CD4-positive, CD25-positive, alpha-beta regulatory T cell (primary cell): ENCODE measurements at regions not wholly inside any gene's neighbourhood (a gene's known extent, or its start where the extent isn't known, plus 50 kb on each side); places are given as distances from the start of the nearest gene placed in this dataset.

Experiments
- ATAC-seq, 2 donors: fragments of 150-1000 bp; cut with Tn5 transposase; one replicate each; pipeline ENCODE4 v1.10.0; 2021; ENCODE audit warnings: low read depth in 2 of 2, moderate number of reproducible peaks in 2 of 2, moderate library complexity in 1 of 2
- DNase-seq, 3 donors: peaks; one replicate each; pipeline versions ENCODE4 v3.0.0 to v3.0.0-alpha.2; 2012 to 2022; ENCODE audit warnings: mixed read lengths in 1 of 3
- H3K27ac ChIP-seq: one replicate; pipeline ENCODE4 v1.7.0; 2013; ENCODE audit warnings: mild to moderate bottlenecking, low read length; ENCODE audit not compliant: insufficient read depth, poor library complexity, severe bottlenecking
- H3K27me3 ChIP-seq: one replicate; pipeline ENCODE4 v1.7.0; 2013; ENCODE audit warnings: low read length; ENCODE audit not compliant: control insufficient read depth, insufficient read depth
- H3K36me3 ChIP-seq: one replicate; pipeline ENCODE4 v1.7.0; 2013; ENCODE audit warnings: mild to moderate bottlenecking, low read length, moderate library complexity; ENCODE audit not compliant: control insufficient read depth, insufficient read depth
- H3K4me1 ChIP-seq: 2 replicates; pipeline ENCODE4 v1.7.0; 2013; ENCODE audit warnings: mild to moderate bottlenecking, low read length; ENCODE audit not compliant: insufficient read depth, control insufficient read depth, poor library complexity, severe bottlenecking
- H3K4me3 ChIP-seq: one replicate; pipeline ENCODE4 v1.7.0; 2013; ENCODE audit warnings: low read depth, mild to moderate bottlenecking, low read length, moderate library complexity
- H3K9me3 ChIP-seq, 2 experiments: 1 replicate in 1 of 2; 2 replicates in 1 of 2; pipeline ENCODE4 v1.7.0; 2013; ENCODE audit warnings: low read length in 2 of 2, mild to moderate bottlenecking in 1 of 2, moderate library complexity in 1 of 2; ENCODE audit not compliant: control insufficient read depth in 2 of 2
- H3K27ac Mint-ChIP-seq, 3 donors: one replicate each; pipeline ENCODE4 v1.8.0; 2020 to 2022; ENCODE audit warnings: mild to moderate bottlenecking in 3 of 3, mixed read lengths in 3 of 3, moderate library complexity in 2 of 3
- H3K27me3 Mint-ChIP-seq: one replicate; pipeline ENCODE4 v1.8.0; 2022; ENCODE audit warnings: mild to moderate bottlenecking, mixed read lengths
- H3K36me3 Mint-ChIP-seq: one replicate; pipeline ENCODE4 v1.8.0; 2020; ENCODE audit warnings: mixed read lengths
- H3K4me1 Mint-ChIP-seq, 4 donors: one replicate each; pipeline ENCODE4 v1.8.0; 2020 to 2022; ENCODE audit warnings: mixed read lengths in 4 of 4, mild to moderate bottlenecking in 1 of 4
- H3K4me3 Mint-ChIP-seq, 4 donors: one replicate each; pipeline ENCODE4 v1.8.0; 2020 to 2022; ENCODE audit warnings: mild to moderate bottlenecking in 4 of 4, mixed read lengths in 4 of 4, moderate library complexity in 3 of 4
- H3K9me3 Mint-ChIP-seq, 7 donors: one replicate each; pipeline ENCODE4 v1.8.0; 2020 to 2022; ENCODE audit warnings: mixed read lengths in 7 of 7, mild to moderate bottlenecking in 3 of 7, moderate library complexity in 2 of 7

DNA sequence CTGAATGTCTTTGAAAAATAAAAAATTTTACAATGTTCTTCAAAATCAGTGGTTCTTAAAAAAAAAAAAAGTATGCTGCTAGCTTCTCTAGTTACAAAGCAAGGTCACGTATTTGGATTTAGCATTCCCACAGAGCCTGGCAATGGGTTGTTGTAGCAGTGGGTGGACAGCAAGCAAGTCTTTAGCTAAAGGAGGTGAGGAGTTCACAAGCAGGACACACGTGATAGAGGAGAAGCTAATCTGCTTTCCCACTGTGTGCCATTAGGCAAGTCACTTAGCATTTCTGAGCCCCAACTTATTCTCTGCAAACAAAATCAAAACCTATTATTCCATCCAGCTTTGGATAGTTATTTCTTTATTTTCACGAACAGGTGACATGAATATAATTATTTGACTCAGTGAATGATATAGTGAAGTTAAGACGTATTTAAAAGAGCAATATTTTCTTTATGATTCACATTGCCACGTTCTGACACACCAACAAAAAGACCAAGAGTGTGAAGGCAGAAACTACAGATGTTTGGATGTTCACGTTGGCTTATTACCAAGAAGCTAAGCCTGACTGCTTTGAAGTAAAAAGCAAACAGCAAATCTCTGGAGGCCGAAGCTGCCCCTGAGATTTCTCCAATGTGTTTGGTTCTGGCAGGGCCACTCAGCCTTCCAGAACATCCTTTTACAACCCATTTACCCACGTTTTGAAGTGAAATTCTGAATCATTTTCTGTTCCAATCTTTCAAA, 612.1 kb upstream of the CDH6 start:
- Histone ChIP-seq H3K9me3 (no peaks in the 10 kb centered on the region), H3K27ac (no peak overlapping the region), H3K36me3 (no peaks in the 10 kb centered on the region), H3K4me3 (no peak overlapping the region), H3K4me1 (no peaks in the 10 kb centered on the region), H3K27me3 (no peaks in the 10 kb centered on the region)
- H3K27me3 Mint-ChIP-seq, result no peaks in the 10 kb centered on the region
- H3K36me3 Mint-ChIP-seq, result no peaks in the 10 kb centered on the region
- no peaks in the 10 kb centered on the region for H3K4me1 Mint-ChIP-seq
- H3K27ac Mint-ChIP-seq, result no peak overlapping the region
- ATAC-seq (no peak), DNase-seq (no peak)
- H3K9me3 Mint-ChIP-seq, result peaks cover 0 to 13% (median 3%) of the 10 kb centered on the region in 7 donors
- no peak overlapping the region for H3K4me3 Mint-ChIP-seq

DNA sequence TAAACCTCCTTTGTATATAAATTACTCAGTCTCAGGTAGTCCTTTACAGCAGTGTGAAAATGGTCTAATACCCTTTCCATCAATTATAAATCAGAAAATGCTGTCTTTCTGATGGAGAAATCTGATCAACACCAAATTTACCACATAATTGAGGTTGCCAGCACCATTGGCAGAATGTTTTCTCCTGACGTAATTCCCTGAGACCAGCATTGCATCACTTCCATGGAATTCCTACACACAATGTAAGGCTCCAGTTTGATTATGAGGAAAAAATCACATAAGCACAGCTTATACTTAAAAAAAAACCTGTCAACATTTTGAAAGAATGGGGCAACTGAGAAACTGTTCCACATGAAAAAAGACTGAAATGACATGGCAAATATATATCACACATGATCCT, 618.7 kb upstream of the CDH6 start:
- H3K4me1 ChIP-seq, result no peaks in the 10 kb centered on the region
- H3K27ac ChIP-seq, result no peak overlapping the region
- Mint-ChIP-seq H3K27me3 (no peaks in the 10 kb centered on the region), H3K27ac (no peak overlapping the region), H3K9me3 (peaks cover 0 to 26% (median 5%) of the 10 kb centered on the region in 7 donors), H3K4me3 (no peak overlapping the region), H3K36me3 (no peaks in the 10 kb centered on the region), H3K4me1 (no peaks in the 10 kb centered on the region)
- no peak overlapping the region for H3K4me3 ChIP-seq
- peaks cover 0 to 4% of the 10 kb centered on the region in 2 experiments for H3K9me3 ChIP-seq
- H3K36me3 ChIP-seq, result no peaks in the 10 kb centered on the region
- no peak for ATAC-seq
- DNase-seq, result no peak
- H3K27me3 ChIP-seq, result no peaks in the 10 kb centered on the region

DNA sequence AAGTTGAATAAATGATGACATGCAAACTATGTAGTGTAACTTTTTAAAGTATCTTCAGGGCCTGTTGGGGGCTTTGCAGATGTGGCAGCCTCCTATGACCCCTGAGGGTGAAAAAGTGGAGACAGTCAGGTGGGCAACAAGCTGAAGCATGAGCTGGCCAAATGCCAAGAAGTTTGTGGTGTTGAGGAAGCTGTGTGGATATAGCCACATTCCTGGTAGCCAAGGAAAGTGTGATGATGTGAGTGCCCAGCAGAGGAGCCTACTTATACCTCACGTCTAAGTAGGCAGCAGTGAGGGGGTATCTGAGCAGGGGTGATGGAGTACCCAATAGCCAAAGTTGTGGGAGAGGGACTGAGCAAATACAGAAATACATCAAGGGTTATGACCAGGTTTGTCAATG, 621.2 kb upstream of the CDH6 start:
- Histone ChIP-seq H3K9me3 (peaks cover 0 to 4% of the 10 kb centered on the region in 2 experiments), H3K4me3 (no peak overlapping the region), H3K36me3 (no peaks in the 10 kb centered on the region), H3K27me3 (no peaks in the 10 kb centered on the region), H3K27ac (no peak overlapping the region), H3K4me1 (no peaks in the 10 kb centered on the region)
- Mint-ChIP-seq H3K27ac (no peak overlapping the region), H3K4me3 (no peak overlapping the region), H3K36me3 (no peaks in the 10 kb centered on the region), H3K27me3 (no peaks in the 10 kb centered on the region), H3K4me1 (no peaks in the 10 kb centered on the region), H3K9me3 (peaks cover 4 to 18% (median 7%) of the 10 kb centered on the region in 7 donors)
- ATAC-seq (no peak), DNase-seq (no peak)

DNA sequence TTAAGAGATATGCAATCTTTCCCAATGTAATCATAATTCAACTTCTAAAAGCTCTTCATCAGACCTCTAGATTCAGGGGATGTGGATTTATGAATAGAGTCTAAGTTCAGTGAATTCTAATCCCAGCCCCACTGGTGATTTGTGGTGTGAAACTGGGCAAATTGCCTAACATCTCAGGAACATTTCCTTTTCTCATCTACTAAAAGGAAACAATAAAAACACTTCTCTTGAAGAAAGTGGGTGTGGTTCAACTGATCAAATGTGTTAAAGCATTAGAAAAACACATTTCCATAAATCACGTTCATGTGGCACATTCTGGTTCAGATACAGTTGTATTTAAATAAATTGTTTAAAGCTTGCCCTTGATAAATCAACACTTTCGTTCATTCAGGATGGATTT, 631.7 kb upstream of the CDH6 start:
- Mint-ChIP-seq H3K27me3 (no peaks in the 10 kb centered on the region), H3K4me1 (no peaks in the 10 kb centered on the region), H3K4me3 (no peak overlapping the region), H3K27ac (no peak overlapping the region), H3K36me3 (no peaks in the 10 kb centered on the region), H3K9me3 (peaks cover 0 to 19% (median 13%) of the 10 kb centered on the region in 7 donors)
- no peak for DNase-seq
- Histone ChIP-seq H3K4me1 (no peaks in the 10 kb centered on the region), H3K4me3 (no peak overlapping the region), H3K36me3 (no peaks in the 10 kb centered on the region), H3K27ac (no peak overlapping the region), H3K27me3 (no peaks in the 10 kb centered on the region), H3K9me3 (peaks cover 0 to 18% of the 10 kb centered on the region in 2 experiments)
- no peak for ATAC-seq

DNA sequence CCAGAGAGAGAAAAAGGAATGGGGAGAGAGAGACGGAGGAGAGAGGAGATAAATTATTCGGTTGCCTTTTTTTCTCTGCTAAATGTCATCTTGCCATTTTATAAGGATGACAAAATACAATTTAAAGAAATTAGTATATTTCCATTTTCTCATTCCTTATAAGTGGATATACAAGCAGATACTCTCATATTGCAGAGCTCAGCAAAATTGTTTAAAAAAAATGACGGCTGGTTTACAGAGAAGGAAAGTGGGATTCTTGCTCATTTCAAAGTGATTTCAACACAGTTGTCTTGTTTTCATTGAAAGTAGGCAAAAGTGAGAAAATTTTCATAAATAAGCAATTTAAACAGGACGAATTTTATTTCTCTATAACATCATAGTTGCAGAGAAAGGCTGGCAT, 641.9 kb upstream of the CDH6 start:
- H3K27me3 Mint-ChIP-seq, result no peaks in the 10 kb centered on the region
- H3K36me3 Mint-ChIP-seq, result no peaks in the 10 kb centered on the region
- no peak overlapping the region for H3K4me3 ChIP-seq
- no peak overlapping the region for H3K27ac ChIP-seq
- H3K4me1 Mint-ChIP-seq, result no peaks in the 10 kb centered on the region
- no peaks in the 10 kb centered on the region for H3K4me1 ChIP-seq
- H3K27me3 ChIP-seq, result no peaks in the 10 kb centered on the region
- ATAC-seq (no peak), DNase-seq (no peak)
- no peaks in the 10 kb centered on the region for H3K36me3 ChIP-seq
- peaks cover 0 to 1% of the 10 kb centered on the region in 2 experiments for H3K9me3 ChIP-seq
- peaks cover 0 to 17% (median 6%) of the 10 kb centered on the region in 7 donors for H3K9me3 Mint-ChIP-seq
- H3K4me3 Mint-ChIP-seq, result no peak overlapping the region
- H3K27ac Mint-ChIP-seq, result no peak overlapping the region

DNA sequence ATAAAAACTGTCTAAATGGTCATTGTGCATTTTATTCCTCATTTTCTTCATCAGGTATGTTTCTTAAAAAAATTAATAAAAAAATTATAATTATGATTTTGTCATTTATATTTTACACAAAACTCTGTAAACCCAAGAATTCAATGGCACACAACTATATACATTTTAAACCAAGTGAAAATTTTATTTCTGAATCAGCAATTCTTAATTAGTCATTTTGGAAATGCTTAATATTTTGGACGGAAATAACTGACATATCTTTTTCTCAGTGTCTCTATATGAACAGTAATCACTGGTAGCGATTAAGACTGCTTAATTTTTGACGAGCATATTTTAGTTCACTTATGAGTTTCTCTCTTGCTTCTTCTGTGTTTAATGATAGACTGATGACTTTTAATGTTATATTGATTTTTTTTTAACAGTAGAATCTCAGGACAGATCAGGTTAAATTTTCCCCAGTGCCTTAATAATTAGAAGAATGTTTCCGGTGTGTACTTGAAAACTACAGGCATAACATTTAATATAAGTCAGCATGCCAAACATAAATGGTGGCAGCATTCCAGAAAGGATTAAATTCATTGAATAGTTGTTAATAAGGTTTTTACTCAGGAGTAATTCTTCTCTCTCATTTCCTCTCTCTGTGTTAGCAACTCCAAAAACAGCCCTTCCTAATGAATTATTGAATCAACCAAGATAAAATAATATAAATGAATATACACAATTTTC, 644.7 kb upstream of the CDH6 start:
- no peaks in the 10 kb centered on the region for H3K27me3 ChIP-seq
- Mint-ChIP-seq H3K27me3 (no peaks in the 10 kb centered on the region), H3K4me3 (no peak overlapping the region), H3K9me3 (peaks cover 1 to 23% (median 7%) of the 10 kb centered on the region in 7 donors), H3K36me3 (no peaks in the 10 kb centered on the region), H3K4me1 (no peaks in the 10 kb centered on the region), H3K27ac (no peak overlapping the region)
- no peaks in the 10 kb centered on the region for H3K4me1 ChIP-seq
- peaks cover 0 to 1% of the 10 kb centered on the region in 2 experiments for H3K9me3 ChIP-seq
- no peaks in the 10 kb centered on the region for H3K36me3 ChIP-seq
- DNase-seq (no peak), ATAC-seq (no peak)
- no peak overlapping the region for H3K4me3 ChIP-seq
- no peak overlapping the region for H3K27ac ChIP-seq

DNA sequence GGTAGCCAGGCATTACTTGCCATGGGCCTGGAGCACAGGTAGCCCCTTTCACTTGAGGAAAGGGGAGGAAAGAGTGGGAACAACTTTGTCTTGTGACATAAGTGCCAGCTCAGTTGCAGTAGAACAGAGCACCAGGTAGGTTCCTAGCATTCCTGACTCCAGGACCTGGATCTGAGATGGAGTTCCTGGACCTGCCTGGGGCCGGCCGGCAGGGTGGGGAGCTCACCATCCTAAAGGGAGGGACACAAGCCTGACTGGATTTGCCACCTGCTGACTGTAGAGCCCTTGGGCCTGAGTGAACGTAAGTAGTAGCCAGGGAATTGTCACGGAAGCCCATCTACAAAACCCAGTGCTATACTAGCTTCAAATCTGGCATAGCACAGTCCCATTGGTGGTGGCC, 653.3 kb upstream of the CDH6 start:
- Histone ChIP-seq H3K9me3 (peaks cover 6 to 12% of the 10 kb centered on the region in 2 experiments), H3K4me3 (no peak overlapping the region), H3K4me1 (no peaks in the 10 kb centered on the region), H3K27me3 (no peaks in the 10 kb centered on the region), H3K36me3 (no peaks in the 10 kb centered on the region), H3K27ac (no peak overlapping the region)
- no peak overlapping the region for H3K27ac Mint-ChIP-seq
- DNase-seq (no peak), ATAC-seq (no peak)
- no peaks in the 10 kb centered on the region for H3K27me3 Mint-ChIP-seq
- peaks cover 0 to 26% (median 13%) of the 10 kb centered on the region in 7 donors for H3K9me3 Mint-ChIP-seq
- no peaks in the 10 kb centered on the region for H3K36me3 Mint-ChIP-seq
- no peak overlapping the region for H3K4me3 Mint-ChIP-seq
- H3K4me1 Mint-ChIP-seq, result no peaks in the 10 kb centered on the region
